GM13976 (cell line): ENCODE measurements at regions not wholly inside any gene's neighbourhood (a gene's known extent, or its start where the extent isn't known, plus 50 kb on each side); places are given as distances from the start of the nearest gene placed in this dataset.

Source experiments
- DNase-seq: peaks from one replicate; pipeline ENCODE4 v3.0.0; 2012; ENCODE audit warnings: low spot score
- in situ Hi-C: fragments of 300-500 bp; cut with MboI; formaldehyde crosslinking; loops from one replicate; pipeline ENCODE4 v1.12.0; 2022; ENCODE audit warnings: low sequenced_read_pairs, mixed read lengths, inconsistent platforms; ENCODE audit not compliant: unreplicated experiment
- TF ChIP-seq, protein P1 (sequence below): IDR thresholded peaks from 2 replicates; pipeline ENCODE4 v1.5.1; 2012; ENCODE audit warnings: borderline replicate concordance, mild to moderate bottlenecking; ENCODE audit not compliant: insufficient read depth; ENCODE audit errors: extremely low read depth, missing control alignments, control extremely low read depth

DNA sequence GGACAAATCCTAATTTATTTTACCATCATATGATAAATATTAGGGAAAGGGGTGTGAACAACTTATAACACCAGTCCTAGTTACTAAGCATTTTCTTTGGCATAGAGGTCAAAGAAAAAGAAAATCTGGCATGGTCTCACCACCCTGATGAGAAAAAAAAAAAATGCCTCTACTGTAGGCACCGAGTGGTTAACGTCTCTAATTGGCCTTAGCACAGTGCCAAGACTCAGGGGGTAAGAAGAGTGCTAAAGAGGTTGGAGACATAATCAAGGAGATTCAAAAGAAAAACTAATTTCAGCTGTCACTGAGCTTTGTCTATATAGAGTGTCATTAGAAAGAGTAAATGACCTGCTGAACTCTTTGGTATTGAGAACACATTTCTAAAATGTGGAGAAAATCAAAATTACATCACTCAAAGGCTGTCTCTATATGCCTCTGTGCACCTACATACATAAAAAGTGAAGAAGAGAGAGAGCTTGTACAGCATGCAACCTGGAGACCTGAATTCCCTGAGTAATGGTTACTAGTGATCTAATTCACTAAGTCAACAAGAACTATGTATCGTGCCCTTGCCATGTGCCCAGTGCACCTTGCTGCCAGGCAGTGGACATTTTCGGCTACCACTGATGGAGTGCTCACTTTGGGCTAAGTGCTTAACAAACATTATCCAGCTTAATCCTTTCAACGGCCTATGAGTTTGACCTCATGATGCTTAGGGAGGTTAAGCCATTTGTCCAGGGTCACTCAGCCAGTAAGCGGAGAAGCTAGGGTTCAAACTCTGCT, 113.8 kb upstream of the G2E3 start:
- in situ Hi-C loops, result no loop called here
- no peak for DNase-seq
- TF ChIP-seq, protein P1, sequence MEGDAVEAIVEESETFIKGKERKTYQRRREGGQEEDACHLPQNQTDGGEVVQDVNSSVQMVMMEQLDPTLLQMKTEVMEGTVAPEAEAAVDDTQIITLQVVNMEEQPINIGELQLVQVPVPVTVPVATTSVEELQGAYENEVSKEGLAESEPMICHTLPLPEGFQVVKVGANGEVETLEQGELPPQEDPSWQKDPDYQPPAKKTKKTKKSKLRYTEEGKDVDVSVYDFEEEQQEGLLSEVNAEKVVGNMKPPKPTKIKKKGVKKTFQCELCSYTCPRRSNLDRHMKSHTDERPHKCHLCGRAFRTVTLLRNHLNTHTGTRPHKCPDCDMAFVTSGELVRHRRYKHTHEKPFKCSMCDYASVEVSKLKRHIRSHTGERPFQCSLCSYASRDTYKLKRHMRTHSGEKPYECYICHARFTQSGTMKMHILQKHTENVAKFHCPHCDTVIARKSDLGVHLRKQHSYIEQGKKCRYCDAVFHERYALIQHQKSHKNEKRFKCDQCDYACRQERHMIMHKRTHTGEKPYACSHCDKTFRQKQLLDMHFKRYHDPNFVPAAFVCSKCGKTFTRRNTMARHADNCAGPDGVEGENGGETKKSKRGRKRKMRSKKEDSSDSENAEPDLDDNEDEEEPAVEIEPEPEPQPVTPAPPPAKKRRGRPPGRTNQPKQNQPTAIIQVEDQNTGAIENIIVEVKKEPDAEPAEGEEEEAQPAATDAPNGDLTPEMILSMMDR, result no peak

- in situ Hi-C loops, result no loop called here
- DNase-seq, result no peak
- TF ChIP-seq, protein P1, result no peak
These were observed 113.1 kb upstream of the G2E3 start for GRCh38 chr14:30445852-30446251.

GRCh38 chr14:30450631-30451545, 108.1 kb upstream of the G2E3 start:
- TF ChIP-seq, protein P1, result no peak
- in situ Hi-C loops, result no loop called here
- no peak for DNase-seq

GRCh38 chr14:30456296-30456695, 102.7 kb upstream of the G2E3 start:
- in situ Hi-C loops, result no loop called here
- TF ChIP-seq, protein P1, result no peak
- DNase-seq, result no peak

- in situ Hi-C loops, result no loop called here
- TF ChIP-seq, protein P1, result no peak
- DNase-seq, result no peak
These were observed 96.6 kb upstream of the G2E3 start for GRCh38 chr14:30462358-30462757.

DNA sequence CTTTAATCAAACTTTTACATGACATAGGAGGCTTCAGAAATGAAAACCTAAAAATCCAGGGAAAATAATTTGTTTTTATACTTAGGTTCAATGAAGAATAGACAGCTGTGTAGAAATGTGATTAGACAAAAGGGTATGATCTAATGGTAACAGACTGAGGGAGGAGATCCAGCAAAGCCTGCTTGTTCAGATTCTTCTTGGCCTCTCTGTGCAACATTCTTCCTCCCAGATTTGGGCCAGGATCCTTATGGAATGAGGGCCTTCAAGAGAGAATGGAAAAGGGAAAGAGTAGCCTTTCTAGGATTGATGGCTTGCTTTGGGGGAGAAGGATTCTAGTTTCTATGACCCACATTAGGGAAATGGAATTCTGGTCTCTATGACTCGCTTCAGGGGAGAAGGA, 94.5 kb upstream of the G2E3 start:
- TF ChIP-seq, protein P1, result no peak
- DNase-seq, result no peak
- in situ Hi-C loops, result no loop called here
